Upper lobe of left lung (tissue), 6 donors: ENCODE measurements at regions not wholly inside any gene's neighbourhood (a gene's known extent, or its start where the extent isn't known, plus 50 kb on each side); places are given as distances from the start of the nearest gene placed in this dataset.

Source experiments
- ATAC-seq, 2 donors: fragments of 200-7000 bp; cut with Tn5 transposase; one replicate each; pipeline ENCODE4 v1.9.1; 2022; ENCODE audit warnings: mild to moderate bottlenecking in 2 of 2, moderate library complexity in 2 of 2; ENCODE audit not compliant: low FRiP score in 2 of 2
- DNase-seq, 2 donors: peaks; one replicate each; pipeline ENCODE4 v3.0.0-alpha.2; 2019 to 2020
- H3K27ac ChIP-seq, 4 donors: fragments of 200-600 bp; sonication (generic); one replicate each; pipeline ENCODE4 v1.5.1; 2016 to 2019
- H3K27me3 ChIP-seq, 4 donors: fragments of 200-600 bp; sonication (generic); one replicate each; pipeline ENCODE4 v1.5.1; 2017 to 2019
- H3K36me3 ChIP-seq, 4 donors: fragments of 200-600 bp; sonication (generic); one replicate each; pipeline ENCODE4 v1.5.1; 2016 to 2019
- H3K4me1 ChIP-seq, 4 donors: fragments of 200-600 bp; sonication (generic); one replicate each; pipeline ENCODE4 v1.5.1; 2018 to 2019
- H3K4me3 ChIP-seq, 4 donors: fragments of 200-600 bp; sonication (generic); one replicate each; pipeline ENCODE4 v1.5.1; 2017 to 2019; ENCODE audit warnings: mild to moderate bottlenecking in 2 of 4, moderate library complexity in 1 of 4
- H3K9me3 ChIP-seq, 4 donors: fragments of 200-600 bp; sonication (generic); one replicate each; pipeline ENCODE4 v1.5.1; 2018 to 2019
- CTCF ChIP-seq, 6 experiments: fragments of 450-650 bp in 4 of 6; fragments of 200-600 bp in 2 of 6; sonication (generic) in 2 of 6; IDR thresholded peaks; one replicate each; pipeline ENCODE4 v1.5.1; 2016 to 2019; ENCODE audit warnings: antibody characterized with exemption in 6 of 6
- EP300 ChIP-seq, 4 donors: sonication (generic); formaldehyde crosslinking; IDR thresholded peaks; one replicate each; pipeline ENCODE4 v1.5.1; 2017; ENCODE audit warnings: antibody characterized with exemption in 4 of 4, control low read depth in 2 of 4
- POLR2A ChIP-seq, 4 donors: fragments of 450-650 bp; IDR thresholded peaks; one replicate each; pipeline ENCODE4 v1.5.1; 2016 to 2017; ENCODE audit warnings: antibody characterized with exemption in 4 of 4, mild to moderate bottlenecking in 2 of 4
- POLR2AphosphoS5 ChIP-seq, 2 donors: sonication (generic); formaldehyde crosslinking; IDR thresholded peaks; one replicate each; pipeline ENCODE4 v1.5.1; 2017; ENCODE audit warnings: antibody characterized with exemption in 2 of 2
- WGBS, 2 donors: methylation state at CpG; one replicate each; pipeline ENCODE4 v1.1.5; 2017 to 2018; 5-methylcytosine and 5-hydroxymethylcytosine counted together
- donor health status: DM: no; HTN: no; CAD: no; lungs with moderate emphysema.
- donor health status: DM: no; HTN: yes; CAD: no; lungs with severe emphysema.

DNA sequence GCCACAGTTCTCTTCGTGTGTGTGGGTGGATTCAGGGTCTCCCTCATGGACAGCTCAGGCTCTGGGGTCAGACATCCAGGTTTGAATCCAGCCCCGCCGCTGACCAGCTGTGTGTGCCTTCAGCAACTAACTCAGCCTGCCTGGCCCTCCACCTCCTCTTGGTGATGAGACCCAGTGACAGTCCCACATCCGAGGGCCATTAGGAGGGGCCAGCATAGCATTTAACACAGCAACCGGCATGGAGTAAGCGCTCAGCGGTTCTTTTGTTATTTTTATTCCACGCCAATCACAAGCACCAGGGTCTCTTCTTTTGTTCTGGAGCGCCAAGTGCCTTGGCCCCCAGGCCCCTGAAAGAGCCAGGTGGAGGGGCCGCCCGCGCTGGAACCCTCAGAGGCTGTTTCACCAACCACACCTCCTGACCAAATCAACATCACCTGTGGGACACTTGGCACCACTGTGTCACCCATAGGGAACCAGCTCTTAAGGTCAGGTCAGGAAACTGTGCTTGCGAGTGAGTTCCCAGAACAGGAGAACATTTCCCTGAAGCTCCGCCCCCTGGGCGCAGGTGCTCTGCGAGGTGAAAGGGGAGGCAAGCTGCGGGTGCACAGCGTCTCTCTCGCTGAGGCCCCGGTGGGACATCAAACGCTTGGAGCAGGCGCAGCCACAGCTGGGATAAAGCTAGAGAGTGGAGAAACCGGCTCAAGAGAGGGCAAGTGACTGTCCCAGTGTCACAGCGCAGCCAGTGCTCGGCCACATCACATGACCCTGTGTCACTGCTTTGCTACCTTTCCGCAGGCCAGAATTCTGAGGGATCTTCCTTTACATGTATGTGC is 311.3 kb downstream of the UACA start:
- H3K27me3 ChIP-seq: no peaks in the 10 kb centered on the region
- DNase-seq (peak in 1 of 2 donors; percentile 79), ATAC-seq (peak; percentile 18 to 24)
- peak overlapping the region in 1 of 4 donors; percentile 9 for H3K27ac ChIP-seq
- TF ChIP-seq POLR2A (IDR thresholded peaks at IDR 0.05) (no peak), POLR2AphosphoS5 (IDR thresholded peaks at IDR 0.05) (no peak), EP300 (IDR thresholded peaks at IDR 0.05) (peak in 1 of 4 donors; percentile 61), CTCF (IDR thresholded peaks at IDR 0.05) (no peak)
- no peak overlapping the region for H3K4me3 ChIP-seq
- no peaks in the 10 kb centered on the region for H3K36me3 ChIP-seq
- H3K9me3 ChIP-seq: no peaks in the 10 kb centered on the region
- peaks cover 6 to 21% (median 15%) of the 10 kb centered on the region in 4 donors for H3K4me1 ChIP-seq
- 74 to 76% methylated on average over 23 to 25 of the region's 26 CpGs for WGBS, 2 donors

DNA sequence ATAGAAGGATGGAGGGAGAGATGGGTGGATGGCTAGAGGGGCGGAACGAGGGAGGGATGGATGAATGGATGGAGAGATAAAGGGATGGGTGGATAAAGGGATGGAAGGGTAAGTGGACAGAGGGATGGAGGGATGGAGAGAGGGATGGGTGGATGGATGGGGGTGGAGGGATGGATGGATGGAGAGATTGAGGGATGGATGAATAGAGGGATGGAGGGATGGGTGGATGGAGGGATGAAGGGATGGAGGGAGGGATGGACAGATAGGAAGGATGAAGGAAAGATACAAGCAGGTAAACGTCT is 313.3 kb downstream of the UACA start:
- no peak overlapping the region for H3K4me3 ChIP-seq
- no peaks in the 10 kb centered on the region for H3K9me3 ChIP-seq
- H3K36me3 ChIP-seq: no peaks in the 10 kb centered on the region
- 91 to 93% methylated on average over 3 of the region's 3 CpGs for WGBS, 2 donors
- no peak for DNase-seq
- H3K4me1 ChIP-seq: peaks cover 6 to 21% (median 15%) of the 10 kb centered on the region in 4 donors
- ATAC-seq: no peak
- no peak overlapping the region for H3K27ac ChIP-seq
- TF ChIP-seq CTCF (IDR thresholded peaks at IDR 0.05) (no peak), POLR2A (IDR thresholded peaks at IDR 0.05) (no peak), EP300 (IDR thresholded peaks at IDR 0.05) (no peak)
- H3K27me3 ChIP-seq: no peaks in the 10 kb centered on the region

- Histone ChIP-seq H3K4me1 (peaks cover 6 to 21% (median 15%) of the 10 kb centered on the region in 4 donors), H3K27me3 (no peaks in the 10 kb centered on the region), H3K27ac (no peak overlapping the region), H3K36me3 (no peaks in the 10 kb centered on the region), H3K4me3 (no peak overlapping the region), H3K9me3 (no peaks in the 10 kb centered on the region)
- no peak for ATAC-seq
- whole genome bisulfite sequencing, 2 donors: 94 to 98% methylated on average over 1 of the region's 1 CpG
- DNase-seq: no peak
- TF ChIP-seq CTCF (IDR thresholded peaks at IDR 0.05): no peak
- TF ChIP-seq EP300 (IDR thresholded peaks at IDR 0.05): no peak
- TF ChIP-seq POLR2AphosphoS5 (IDR thresholded peaks at IDR 0.05): no peak
- no peak for TF ChIP-seq POLR2A (IDR thresholded peaks at IDR 0.05)
Measured at GRCh38 chr15:70449311-70450141, 313.8 kb downstream of the UACA start.

GRCh38 chr15:70447928-70448698 is 315.2 kb downstream of the UACA start:
- WGBS, 2 donors: 50 to 69% methylated on average over 26 to 29 of the region's 29 CpGs
- no peaks in the 10 kb centered on the region for H3K36me3 ChIP-seq
- DNase-seq: peak; percentile 28 to 84
- H3K27ac ChIP-seq: no peak overlapping the region
- no peak overlapping the region for H3K4me3 ChIP-seq
- H3K4me1 ChIP-seq: peaks cover 6 to 21% (median 15%) of the 10 kb centered on the region in 4 donors
- ATAC-seq: peak in 1 of 2 donors; percentile 16
- no peaks in the 10 kb centered on the region for H3K9me3 ChIP-seq
- no peak for TF ChIP-seq CTCF (IDR thresholded peaks at IDR 0.05)
- TF ChIP-seq POLR2A (IDR thresholded peaks at IDR 0.05): no peak
- TF ChIP-seq POLR2AphosphoS5 (IDR thresholded peaks at IDR 0.05): no peak
- no peak for TF ChIP-seq EP300 (IDR thresholded peaks at IDR 0.05)
- H3K27me3 ChIP-seq: no peaks in the 10 kb centered on the region
